ENCODE measurements at regions not wholly inside any gene's neighbourhood (a gene's known extent, or its start where the extent isn't known, plus 50 kb on each side); places are given as distances from the start of the nearest gene placed in this dataset.

GRCh38 chr7:24197852-24198251, 86.1 kb upstream of the NPY start:
- CTCF ChIA-PET = no interaction called here
- Mint-ChIP-seq H3K36me3 (ENCODE audit: low read depth) (no peaks in the 10 kb centered on the region), H3K27me3 (no peaks in the 10 kb centered on the region), H3K4me1 (peaks cover 5% of the 10 kb centered on the region), H3K9me3 (no peaks in the 10 kb centered on the region), H3K4me3 (no peak overlapping the region), H3K27ac (no peak overlapping the region)
- no peak for DNase-seq
- POLR2A ChIA-PET = interaction anchor here (1.0 kb wide), 1 partner anchor 19 kb away, joined by 3 read pairs; no protein-coding TSS in a partner anchor

GRCh38 chr7:24199978-24200377, 84.0 kb upstream of the NPY start:
- Mint-ChIP-seq H3K36me3 (ENCODE audit: low read depth) (no peaks in the 10 kb centered on the region), H3K4me3 (no peak overlapping the region), H3K27ac (no peak overlapping the region), H3K27me3 (peaks cover 1% of the 10 kb centered on the region), H3K9me3 (no peaks in the 10 kb centered on the region), H3K4me1 (peaks cover 5% of the 10 kb centered on the region)
- ChIA-PET CTCF (interaction anchor here (0.6 kb wide), 1 partner anchor 18 kb away, joined by 3 read pairs; no protein-coding TSS in a partner anchor), POLR2A (interaction anchor here (0.6 kb wide), 1 partner anchor 371 kb away, joined by 3 read pairs; no protein-coding TSS in a partner anchor)
- no peak for DNase-seq

GRCh38 chr7:24200407-24200966, 83.5 kb upstream of the NPY start:
- Mint-ChIP-seq H3K27ac (no peak overlapping the region), H3K36me3 (ENCODE audit: low read depth) (no peaks in the 10 kb centered on the region), H3K27me3 (peaks cover 1% of the 10 kb centered on the region), H3K9me3 (no peaks in the 10 kb centered on the region), H3K4me3 (no peak overlapping the region), H3K4me1 (peaks cover 5% of the 10 kb centered on the region)
- ChIA-PET CTCF (no interaction called here), POLR2A (interaction anchor here (0.6 kb wide), 1 partner anchor 371 kb away, joined by 3 read pairs; no protein-coding TSS in a partner anchor)
- no peak for DNase-seq

GRCh38 chr7:24201226-24201625, 82.8 kb upstream of the NPY start:
- no peak for DNase-seq
- peaks cover 5% of the 10 kb centered on the region for H3K4me1 Mint-ChIP-seq
- ChIA-PET CTCF (no interaction called here), POLR2A (no interaction called here)
- no peaks in the 10 kb centered on the region for H3K9me3 Mint-ChIP-seq
- no peaks in the 10 kb centered on the region for H3K36me3 Mint-ChIP-seq (ENCODE audit: low read depth)
- H3K27ac Mint-ChIP-seq = no peak overlapping the region
- no peak overlapping the region for H3K4me3 Mint-ChIP-seq
- peaks cover 1% of the 10 kb centered on the region for H3K27me3 Mint-ChIP-seq

GRCh38 chr7:24212073-24212472, 71.9 kb upstream of the NPY start:
- DNase-seq = no peak
- ChIA-PET CTCF (interaction anchor here (0.8 kb wide), 1 partner anchor 78 kb away, joined by 3 read pairs; no protein-coding TSS in a partner anchor), POLR2A (no interaction called here)
- Mint-ChIP-seq H3K9me3 (no peaks in the 10 kb centered on the region), H3K4me1 (no peaks in the 10 kb centered on the region), H3K27ac (no peak overlapping the region), H3K27me3 (no peaks in the 10 kb centered on the region), H3K36me3 (ENCODE audit: low read depth) (no peaks in the 10 kb centered on the region), H3K4me3 (no peak overlapping the region)

- ChIA-PET CTCF (no interaction called here), POLR2A (no interaction called here)
- Mint-ChIP-seq H3K9me3 (no peaks in the 10 kb centered on the region), H3K27ac (no peak overlapping the region), H3K36me3 (ENCODE audit: low read depth) (no peaks in the 10 kb centered on the region), H3K4me3 (no peak overlapping the region), H3K4me1 (no peaks in the 10 kb centered on the region), H3K27me3 (no peaks in the 10 kb centered on the region)
- DNase-seq = no peak
These were observed 70.7 kb upstream of the NPY start for GRCh38 chr7:24213311-24213710.

GRCh38 chr7:24214670-24215069, 69.3 kb upstream of the NPY start:
- Mint-ChIP-seq H3K27me3 (no peaks in the 10 kb centered on the region), H3K4me3 (no peak overlapping the region), H3K4me1 (no peaks in the 10 kb centered on the region), H3K36me3 (ENCODE audit: low read depth) (no peaks in the 10 kb centered on the region), H3K9me3 (no peaks in the 10 kb centered on the region), H3K27ac (no peak overlapping the region)
- no peak for DNase-seq
- ChIA-PET CTCF (no interaction called here), POLR2A (no interaction called here)

- Mint-ChIP-seq H3K9me3 (no peaks in the 10 kb centered on the region), H3K4me3 (no peak overlapping the region), H3K36me3 (ENCODE audit: low read depth) (no peaks in the 10 kb centered on the region), H3K4me1 (no peaks in the 10 kb centered on the region), H3K27ac (no peak overlapping the region), H3K27me3 (no peaks in the 10 kb centered on the region)
- ChIA-PET POLR2A (interaction anchor here (1.0 kb wide), 1 partner anchor 19 kb away, joined by 3 read pairs; no protein-coding TSS in a partner anchor), CTCF (no interaction called here)
- no peak for DNase-seq
These were observed 67.3 kb upstream of the NPY start for GRCh38 chr7:24216576-24217125.

- no peak for DNase-seq
- peaks cover 3% of the 10 kb centered on the region for H3K9me3 Mint-ChIP-seq
- no peaks in the 10 kb centered on the region for H3K4me1 Mint-ChIP-seq
- ChIA-PET POLR2A (no interaction called here), CTCF (no interaction called here)
- H3K27ac Mint-ChIP-seq = no peak overlapping the region
- no peak overlapping the region for H3K4me3 Mint-ChIP-seq
- peaks cover 3% of the 10 kb centered on the region for H3K27me3 Mint-ChIP-seq
- H3K36me3 Mint-ChIP-seq (ENCODE audit: low read depth) = no peaks in the 10 kb centered on the region
These were observed 62.5 kb upstream of the NPY start for GRCh38 chr7:24221500-24221899.

GRCh38 chr7:24227068-24227467, 56.9 kb upstream of the NPY start:
- H3K27ac Mint-ChIP-seq = no peak overlapping the region
- DNase-seq = no peak
- CTCF ChIA-PET = no interaction called here
- no peaks in the 10 kb centered on the region for H3K36me3 Mint-ChIP-seq (ENCODE audit: low read depth)
- no peak overlapping the region for H3K4me3 Mint-ChIP-seq
- peaks cover 3% of the 10 kb centered on the region for H3K9me3 Mint-ChIP-seq
- POLR2A ChIA-PET = no interaction called here
- H3K4me1 Mint-ChIP-seq = peaks cover 13% of the 10 kb centered on the region
- H3K27me3 Mint-ChIP-seq = peaks cover 10% of the 10 kb centered on the region

- DNase-seq = no peak
- no peak overlapping the region for H3K4me3 Mint-ChIP-seq
- ChIA-PET CTCF (no interaction called here), POLR2A (no interaction called here)
- peaks cover 13% of the 10 kb centered on the region for H3K4me1 Mint-ChIP-seq
- peaks cover 13% of the 10 kb centered on the region for H3K27me3 Mint-ChIP-seq
- no peak overlapping the region for H3K27ac Mint-ChIP-seq
- H3K9me3 Mint-ChIP-seq = peaks cover 3% of the 10 kb centered on the region
- H3K36me3 Mint-ChIP-seq (ENCODE audit: low read depth) = no peaks in the 10 kb centered on the region
These were observed 56.2 kb upstream of the NPY start for GRCh38 chr7:24227603-24228359.

GRCh38 chr7:24229481-24230226, 54.3 kb upstream of the NPY start:
- Mint-ChIP-seq H3K4me1 (peaks cover 13% of the 10 kb centered on the region), H3K9me3 (peaks cover 3% of the 10 kb centered on the region), H3K27ac (no peak overlapping the region), H3K4me3 (no peak overlapping the region), H3K36me3 (ENCODE audit: low read depth) (no peaks in the 10 kb centered on the region), H3K27me3 (peaks cover 13% of the 10 kb centered on the region)
- DNase-seq = no peak
- POLR2A ChIA-PET = no interaction called here
- CTCF ChIA-PET = no interaction called here

GRCh38 chr7:24231493-24231892, 52.5 kb upstream of the NPY start:
- H3K9me3 Mint-ChIP-seq = no peaks in the 10 kb centered on the region
- CTCF ChIA-PET = no interaction called here
- no peak for DNase-seq
- POLR2A ChIA-PET = no interaction called here
- H3K27ac Mint-ChIP-seq = no peak overlapping the region
- no peak overlapping the region for H3K4me3 Mint-ChIP-seq
- peaks cover 13% of the 10 kb centered on the region for H3K4me1 Mint-ChIP-seq
- H3K27me3 Mint-ChIP-seq = peaks cover 10% of the 10 kb centered on the region
- H3K36me3 Mint-ChIP-seq (ENCODE audit: low read depth) = no peaks in the 10 kb centered on the region
